ENCODE measurements at regions not wholly inside any gene's neighbourhood (a gene's known extent, or its start where the extent isn't known, plus 50 kb on each side); places are given as distances from the start of the nearest gene placed in this dataset.
"Not testable (repeated sequence)": the region's sequence is repeated elsewhere in the genome, so short reads cannot be mapped to it uniquely, and the experiment has no call there.

- Mint-ChIP-seq H3K36me3 (no peaks in the 10 kb centered on the region), H3K4me1 (peaks cover 0 to 3% (median 0%) of the 10 kb centered on the region in 3 donors), H3K27me3 (peaks cover 2% of the 10 kb centered on the region), H3K4me3 (no peak overlapping the region), H3K27ac (no peak overlapping the region), H3K9me3 (peaks cover 0 to 1% (median 0%) of the 10 kb centered on the region in 3 donors)
Measured at GRCh38 chr6:82118150-82118562, 129.4 kb downstream of the IBTK start.

- H3K4me3 Mint-ChIP-seq = no peak overlapping the region
- H3K27me3 Mint-ChIP-seq = no peaks in the 10 kb centered on the region
- peaks cover 0 to 1% (median under 1%) of the 10 kb centered on the region in 3 donors for H3K9me3 Mint-ChIP-seq
- no peak overlapping the region for H3K27ac Mint-ChIP-seq
- H3K4me1 Mint-ChIP-seq = peaks cover 0 to 3% (median 0%) of the 10 kb centered on the region in 3 donors
- no peaks in the 10 kb centered on the region for H3K36me3 Mint-ChIP-seq
Measured at GRCh38 chr6:82114748-82115147, 132.8 kb downstream of the IBTK start.

DNA sequence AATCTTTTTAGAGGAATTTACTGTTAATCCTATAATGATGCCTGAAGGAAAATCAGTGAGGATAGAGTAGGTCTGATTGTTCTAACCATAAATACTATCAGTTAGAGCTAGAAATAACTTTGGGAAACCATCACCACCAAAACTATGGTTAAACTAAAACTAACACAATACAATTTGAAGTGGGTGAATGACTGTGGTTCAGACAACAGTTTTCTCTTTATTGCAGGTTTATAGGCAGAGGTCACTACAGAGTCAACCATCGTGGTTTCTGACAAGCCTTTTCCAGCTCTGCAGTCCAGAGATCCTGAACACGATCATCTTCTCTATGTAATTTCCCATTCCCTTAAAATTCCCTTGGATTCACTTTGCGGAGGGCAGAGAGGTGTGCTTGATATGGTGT lies 134.3 kb downstream of the IBTK start:
- Mint-ChIP-seq H3K27me3 (no peaks in the 10 kb centered on the region), H3K27ac (no peak overlapping the region), H3K4me1 (peaks cover 0 to 3% (median 0%) of the 10 kb centered on the region in 3 donors), H3K4me3 (no peak overlapping the region), H3K9me3 (peaks cover 2 to 14% (median 6%) of the 10 kb centered on the region in 3 donors), H3K36me3 (no peaks in the 10 kb centered on the region)

DNA sequence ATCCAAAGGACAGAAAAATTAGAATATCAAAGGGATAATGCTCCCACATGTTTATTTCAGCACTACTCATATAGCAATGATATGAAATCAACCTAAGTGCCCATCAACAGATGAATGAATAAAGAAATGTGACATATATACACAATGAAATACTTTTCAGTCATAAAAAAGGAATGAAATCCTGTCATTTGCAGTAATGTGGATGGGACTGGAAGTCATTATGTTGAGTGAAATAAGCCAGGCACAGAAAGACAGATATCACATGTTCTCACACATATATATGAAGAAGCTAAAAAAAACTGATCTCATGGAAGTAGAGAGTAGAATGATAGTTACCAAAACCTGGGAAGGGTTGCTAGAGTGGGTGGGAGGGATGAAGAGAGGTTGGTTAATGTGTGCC lies 135.7 kb downstream of the IBTK start:
- no peaks in the 10 kb centered on the region for H3K36me3 Mint-ChIP-seq
- peaks cover 6 to 19% (median 6%) of the 10 kb centered on the region in 3 donors for H3K9me3 Mint-ChIP-seq
- H3K27me3 Mint-ChIP-seq = no peaks in the 10 kb centered on the region
- no peak overlapping the region for H3K27ac Mint-ChIP-seq
- peaks cover 0 to 1% (median 0%) of the 10 kb centered on the region in 3 donors for H3K4me1 Mint-ChIP-seq
- H3K4me3 Mint-ChIP-seq = no peak overlapping the region

GRCh38 chr6:82111114-82111513 lies 136.4 kb downstream of the IBTK start:
- H3K4me3 Mint-ChIP-seq = no peak overlapping the region
- H3K9me3 Mint-ChIP-seq = peaks cover 6 to 19% (median 6%) of the 10 kb centered on the region in 3 donors
- H3K27me3 Mint-ChIP-seq = no peaks in the 10 kb centered on the region
- peaks cover 0 to under 1% (median 0%) of the 10 kb centered on the region in 3 donors for H3K4me1 Mint-ChIP-seq
- no peak overlapping the region for H3K27ac Mint-ChIP-seq
- no peaks in the 10 kb centered on the region for H3K36me3 Mint-ChIP-seq

DNA sequence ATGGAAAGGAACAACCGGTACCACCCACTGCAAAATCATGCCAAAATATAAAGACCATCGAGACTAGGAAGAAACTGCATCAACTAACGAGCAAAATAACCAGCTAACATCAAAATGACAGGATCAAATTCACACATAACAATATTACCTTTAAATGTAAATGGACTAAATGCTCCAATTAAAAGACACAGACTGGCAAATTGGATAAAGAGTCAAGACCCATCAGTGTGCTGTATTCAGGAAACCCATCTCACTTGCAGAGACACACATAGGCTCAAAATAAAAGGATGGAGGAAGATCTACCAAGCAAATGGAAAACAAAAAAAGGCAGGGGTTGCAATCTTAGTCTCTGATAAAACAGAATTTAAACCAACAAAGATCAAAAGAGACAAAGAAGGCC lies 144.4 kb downstream of the IBTK start:
- not testable (repeated sequence) for H3K9me3 Mint-ChIP-seq, H3K4me1 Mint-ChIP-seq

GRCh38 chr6:82101374-82102114 lies 146.0 kb downstream of the IBTK start:
- H3K36me3 Mint-ChIP-seq, H3K4me3 Mint-ChIP-seq, H3K4me1 Mint-ChIP-seq, H3K9me3 Mint-ChIP-seq, H3K27ac Mint-ChIP-seq, H3K27me3 Mint-ChIP-seq: not testable (repeated sequence)

More for the DNA sequence above, 144.4 kb downstream of the IBTK start:
- not testable (repeated sequence) for H3K27me3 Mint-ChIP-seq, H3K4me3 Mint-ChIP-seq, H3K27ac Mint-ChIP-seq, H3K36me3 Mint-ChIP-seq

DNA sequence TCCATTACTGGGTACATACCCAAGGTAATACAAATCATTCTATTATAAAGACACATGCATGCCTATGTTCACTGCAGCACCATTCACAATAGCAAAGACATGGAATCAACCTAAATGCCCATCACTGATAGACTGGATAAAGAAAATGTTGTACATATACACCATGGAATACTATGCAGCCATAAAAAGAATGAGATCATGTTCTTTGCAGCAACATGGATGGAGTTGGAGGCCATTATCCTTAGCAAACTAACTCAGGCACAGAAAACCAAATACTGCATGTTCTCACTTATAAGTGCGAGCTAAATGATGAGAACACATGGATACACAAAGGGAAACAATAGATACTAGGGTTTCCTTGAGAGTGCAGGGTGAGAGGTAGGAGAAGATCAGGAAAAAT lies 146.8 kb downstream of the IBTK start:
- not testable (repeated sequence) for H3K4me1 Mint-ChIP-seq, H3K36me3 Mint-ChIP-seq, H3K27me3 Mint-ChIP-seq, H3K27ac Mint-ChIP-seq, H3K9me3 Mint-ChIP-seq, H3K4me3 Mint-ChIP-seq

DNA sequence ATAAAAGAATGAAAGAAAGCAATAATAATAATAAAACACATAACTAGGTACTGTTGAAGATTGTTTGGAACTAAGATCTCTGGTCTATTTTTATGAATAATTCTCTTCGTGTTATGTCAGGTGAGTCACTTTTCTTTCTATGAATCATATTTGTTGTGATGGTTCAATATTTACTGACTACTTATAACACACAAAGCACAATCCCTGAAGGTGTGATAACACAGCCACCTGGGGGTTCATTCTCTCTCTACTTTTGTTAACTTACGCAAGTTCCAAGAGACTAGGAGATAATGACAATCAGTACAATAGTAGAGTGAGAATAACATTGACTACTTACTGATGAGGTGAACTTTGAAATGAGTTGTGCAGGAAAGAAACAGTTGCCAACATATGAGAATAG lies 149.9 kb downstream of the IBTK start:
- Mint-ChIP-seq H3K27me3 (no peaks in the 10 kb centered on the region), H3K27ac (no peak overlapping the region)

DNA sequence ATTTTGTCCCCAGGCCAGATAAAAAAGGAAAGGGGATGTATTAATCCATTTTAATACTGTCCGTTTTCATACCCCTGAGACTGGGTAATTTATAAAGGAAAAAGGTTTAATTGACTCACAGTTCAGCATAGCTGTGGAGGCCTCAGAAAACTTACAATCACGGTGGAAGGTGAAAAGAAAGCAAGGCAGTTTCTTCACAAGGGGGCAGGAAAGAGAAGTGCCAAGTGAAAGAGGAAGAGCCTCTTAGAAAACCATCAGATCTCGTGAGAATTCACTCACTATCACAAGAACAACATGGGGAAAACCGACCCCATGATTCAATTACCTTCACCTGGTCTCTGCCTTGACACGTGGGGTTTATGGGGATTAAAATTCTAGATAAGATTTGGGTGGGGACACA lies 152.5 kb downstream of the IBTK start:
- H3K9me3 Mint-ChIP-seq = peaks cover 0 to 4% (median 3%) of the 10 kb centered on the region in 3 donors
- H3K27ac Mint-ChIP-seq = no peak overlapping the region
- no peaks in the 10 kb centered on the region for H3K27me3 Mint-ChIP-seq
- H3K4me3 Mint-ChIP-seq = no peak overlapping the region
- no peaks in the 10 kb centered on the region for H3K36me3 Mint-ChIP-seq
- H3K4me1 Mint-ChIP-seq = no peaks in the 10 kb centered on the region

More for the DNA sequence above, 149.9 kb downstream of the IBTK start:
- Mint-ChIP-seq H3K9me3 (peaks cover 0 to 10% (median 3%) of the 10 kb centered on the region in 3 donors), H3K4me3 (no peak overlapping the region), H3K4me1 (no peaks in the 10 kb centered on the region), H3K36me3 (no peaks in the 10 kb centered on the region)

- H3K4me1 Mint-ChIP-seq = no peaks in the 10 kb centered on the region
- H3K27ac Mint-ChIP-seq = no peak overlapping the region
- no peaks in the 10 kb centered on the region for H3K36me3 Mint-ChIP-seq
- no peaks in the 10 kb centered on the region for H3K27me3 Mint-ChIP-seq
- no peak overlapping the region for H3K4me3 Mint-ChIP-seq
- peaks cover 0 to 4% (median 3%) of the 10 kb centered on the region in 3 donors for H3K9me3 Mint-ChIP-seq
Measured at GRCh38 chr6:82094166-82094806, 153.3 kb downstream of the IBTK start.

DNA sequence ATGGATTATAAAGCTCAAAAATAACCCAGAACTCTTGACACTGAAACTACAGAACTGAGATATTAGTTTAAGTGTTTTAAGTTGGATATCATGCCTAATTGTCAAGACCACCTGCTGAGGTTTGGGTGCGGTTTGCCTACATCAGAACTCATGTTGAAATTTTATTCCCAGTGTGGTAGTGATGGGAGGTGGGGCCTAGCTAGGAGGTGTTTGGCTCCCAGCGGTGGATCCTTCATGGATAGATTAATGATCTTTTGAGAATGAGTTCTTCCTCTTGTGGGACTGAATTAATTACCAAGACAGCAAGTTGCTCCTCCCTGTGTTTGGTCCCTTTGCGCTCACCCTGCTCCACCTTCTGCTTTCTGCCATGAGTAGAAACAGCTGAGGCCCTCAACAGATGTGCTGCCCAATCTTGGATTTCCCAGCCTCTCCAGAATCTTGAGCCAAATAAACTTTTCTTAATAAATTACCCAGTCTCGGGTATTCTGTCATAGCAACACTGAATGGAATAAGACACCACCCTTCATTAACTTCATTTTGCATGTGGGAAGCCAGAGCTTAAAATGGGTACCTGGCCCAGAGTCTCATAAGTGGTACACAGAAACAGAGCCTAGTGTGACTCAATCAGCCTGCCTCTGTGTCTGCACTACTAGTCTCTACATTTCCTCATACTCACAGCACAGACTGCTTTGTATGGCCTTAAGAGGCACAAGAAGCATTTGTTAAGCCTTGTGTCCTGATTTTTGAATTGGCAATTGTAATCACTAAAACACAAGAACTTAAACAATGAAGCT lies 158.4 kb downstream of the IBTK start:
- Mint-ChIP-seq H3K9me3 (peaks cover 0 to 3% (median 0%) of the 10 kb centered on the region in 3 donors), H3K36me3 (no peaks in the 10 kb centered on the region), H3K27me3 (no peaks in the 10 kb centered on the region)

GRCh38 chr6:82086944-82087343 lies 160.6 kb downstream of the IBTK start:
- H3K9me3 Mint-ChIP-seq = no peaks in the 10 kb centered on the region

More for the DNA sequence above, 158.4 kb downstream of the IBTK start:
- Mint-ChIP-seq H3K27ac (peak overlapping the region in 1 of 3 donors; percentile 31), H3K4me3 (no peak overlapping the region), H3K4me1 (no peaks in the 10 kb centered on the region)

DNA sequence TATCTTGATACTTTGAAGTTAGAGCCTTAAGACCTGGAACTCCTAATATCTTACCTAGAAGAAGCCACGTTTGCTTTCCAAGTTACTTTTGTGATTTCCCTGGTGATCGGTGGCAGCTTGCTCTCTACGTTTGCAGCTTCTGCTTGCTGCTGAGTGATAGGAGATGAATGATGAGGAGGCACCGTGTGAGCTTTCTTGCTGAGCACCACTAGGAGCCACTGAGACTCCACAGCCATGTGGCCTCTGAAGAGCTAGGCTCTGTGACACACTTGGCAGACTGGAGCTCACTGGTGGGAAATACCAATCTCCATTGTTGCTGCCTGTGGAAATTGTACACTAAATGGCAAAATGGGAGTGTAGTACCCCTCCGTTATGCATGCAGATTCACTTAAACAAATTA lies 161.8 kb downstream of the IBTK start:
- Mint-ChIP-seq H3K36me3 (no peaks in the 10 kb centered on the region), H3K27me3 (no peaks in the 10 kb centered on the region), H3K9me3 (no peaks in the 10 kb centered on the region), H3K27ac (peak overlapping the region in 1 of 3 donors; percentile 35), H3K4me3 (no peak overlapping the region), H3K4me1 (peaks cover 0 to under 1% (median 0%) of the 10 kb centered on the region in 3 donors)

More at GRCh38 chr6:82086944-82087343, 160.6 kb downstream of the IBTK start:
- Mint-ChIP-seq H3K36me3 (no peaks in the 10 kb centered on the region), H3K27ac (no peak overlapping the region), H3K4me1 (no peaks in the 10 kb centered on the region), H3K27me3 (no peaks in the 10 kb centered on the region), H3K4me3 (no peak overlapping the region)

- Mint-ChIP-seq H3K27me3 (no peaks in the 10 kb centered on the region), H3K27ac (no peak overlapping the region), H3K4me3 (no peak overlapping the region), H3K4me1 (peaks cover 0 to 3% (median 0%) of the 10 kb centered on the region in 3 donors), H3K9me3 (peaks cover 0 to 2% (median 0%) of the 10 kb centered on the region in 3 donors), H3K36me3 (no peaks in the 10 kb centered on the region)
Measured at GRCh38 chr6:82084324-82084920, 163.1 kb downstream of the IBTK start.

Measured in IgD-negative memory B cell (primary cell).